GM12873 (cell line): ENCODE measurements at regions not wholly inside any gene's neighbourhood (a gene's known extent, or its start where the extent isn't known, plus 50 kb on each side); places are given as distances from the start of the nearest gene placed in this dataset.

Experiments used
- CTCF ChIP-seq: IDR thresholded peaks from 2 replicates; pipeline ENCODE4 v1.5.1; 2012; ENCODE audit warnings: low read depth, mild to moderate bottlenecking, moderate library complexity, low read length, control low read depth; ENCODE audit not compliant: insufficient read depth; ENCODE audit errors: missing control alignments

GRCh38 chr5:4361753-4362152 is 766.1 kb downstream of the IRX1 start:
- no peak for TF ChIP-seq CTCF

- TF ChIP-seq CTCF: no peak
Observed at GRCh38 chr5:4362411-4362810, 766.8 kb downstream of the IRX1 start.

GRCh38 chr5:4363045-4363444 is 767.4 kb downstream of the IRX1 start:
- no peak for TF ChIP-seq CTCF

- no peak for TF ChIP-seq CTCF
Observed at GRCh38 chr5:4366628-4367027, 771.0 kb downstream of the IRX1 start.

- TF ChIP-seq CTCF: no peak
Observed at GRCh38 chr5:4370218-4370617, 769.9 kb upstream of the ADAMTS16 start.

- no peak for TF ChIP-seq CTCF
Observed at GRCh38 chr5:4372481-4372880, 767.6 kb upstream of the ADAMTS16 start.

GRCh38 chr5:4373051-4373820 is 766.9 kb upstream of the ADAMTS16 start:
- TF ChIP-seq CTCF: no peak

GRCh38 chr5:4374866-4375265 is 765.3 kb upstream of the ADAMTS16 start:
- TF ChIP-seq CTCF: no peak
